ENCODE measurements at regions not wholly inside any gene's neighbourhood (a gene's known extent, or its start where the extent isn't known, plus 50 kb on each side); places are given as distances from the start of the nearest gene placed in this dataset.

GRCh38 chr18:78245451-78245850 is 734.2 kb upstream of the SALL3 start:
- no peak for TF ChIP-seq POLR2A (IDR thresholded peaks at IDR 0.05)
- no peak for TF ChIP-seq CTCF (IDR thresholded peaks at IDR 0.05)

Data from heart left ventricle (tissue), 13 donors.